Parathyroid adenoma (tissue), 2 donors: ENCODE measurements at regions not wholly inside any gene's neighbourhood (a gene's known extent, or its start where the extent isn't known, plus 50 kb on each side); places are given as distances from the start of the nearest gene placed in this dataset.

Experiments used
- H2AFZ ChIP-seq: fragments of 300-600 bp; sonication (generic); one replicate; pipeline ENCODE4 v1.7.0; 2017; ENCODE audit warnings: antibody characterized with exemption, mild to moderate bottlenecking
- H3K27ac ChIP-seq: fragments of 300-600 bp; sonication (generic); one replicate; pipeline ENCODE4 v1.7.0; 2017
- H3K27me3 ChIP-seq: fragments of 300-600 bp; sonication (generic); one replicate; pipeline ENCODE4 v1.7.0; 2017; ENCODE audit warnings: low read length; ENCODE audit not compliant: control insufficient read depth, insufficient read depth
- H3K36me3 ChIP-seq: fragments of 300-600 bp; sonication (generic); one replicate; pipeline ENCODE4 v1.7.0; 2017; ENCODE audit warnings: low read length; ENCODE audit not compliant: control insufficient read depth, insufficient read depth
- H3K4me1 ChIP-seq: fragments of 300-600 bp; sonication (generic); one replicate; pipeline ENCODE4 v1.7.0; 2017; ENCODE audit warnings: control low read depth
- H3K4me2 ChIP-seq: fragments of 300-600 bp; sonication (generic); one replicate; pipeline ENCODE4 v1.7.0; 2017; ENCODE audit warnings: low read length
- H3K4me3 ChIP-seq: fragments of 300-600 bp; sonication (generic); one replicate; pipeline ENCODE4 v1.7.0; 2017; ENCODE audit warnings: low read depth, low read length
- H3K79me2 ChIP-seq: fragments of 300-600 bp; sonication (generic); one replicate; pipeline ENCODE4 v1.7.0; 2017; ENCODE audit warnings: control low read depth
- H3K9ac ChIP-seq: fragments of 300-600 bp; sonication (generic); one replicate; pipeline ENCODE4 v1.7.0; 2017; ENCODE audit warnings: mild to moderate bottlenecking
- H3K9me3 ChIP-seq: fragments of 300-600 bp; sonication (generic); one replicate; pipeline ENCODE4 v1.7.0; 2017; ENCODE audit warnings: low read length; ENCODE audit not compliant: control insufficient read depth
- TF ChIP-seq, protein P1 (sequence below): fragments of 300-600 bp; sonication (generic); IDR thresholded peaks from one replicate; pipeline ENCODE4 v1.7.0; 2017; ENCODE audit warnings: antibody characterized with exemption, mild to moderate bottlenecking
- donor health status: primary hyperparathyroidism.

DNA sequence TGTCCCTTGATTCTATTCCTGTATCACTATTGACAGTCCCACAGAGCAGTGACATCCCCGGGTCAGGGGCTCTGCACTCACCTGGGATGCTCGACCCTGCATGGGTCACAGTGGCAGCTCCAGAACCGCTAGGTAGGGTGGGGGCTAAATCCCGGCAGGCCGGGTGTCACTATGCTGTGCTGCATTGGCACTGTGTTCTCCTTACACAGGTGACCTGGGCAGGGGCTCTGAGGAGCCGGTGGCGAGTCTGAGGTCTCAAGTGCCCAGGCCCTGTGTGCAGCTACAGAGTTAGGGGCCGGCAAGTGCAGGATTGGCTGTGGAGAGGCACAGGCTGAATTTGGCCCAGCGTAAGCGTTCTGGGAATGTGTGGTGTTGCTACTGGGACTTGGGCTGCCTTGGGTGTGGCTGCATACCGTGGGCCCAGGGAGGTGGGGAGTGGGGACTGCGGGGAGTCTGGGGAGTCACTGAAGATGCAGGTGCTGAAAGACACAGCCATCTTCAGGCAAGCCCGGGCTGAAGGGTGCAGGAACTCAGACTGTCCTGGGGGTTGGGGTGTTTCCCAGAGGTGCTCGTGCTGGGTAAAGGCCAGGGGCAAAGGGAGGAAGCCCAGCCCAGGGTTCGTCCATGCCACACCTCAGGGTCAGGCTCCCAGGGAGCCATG is 102.6 kb upstream of the PRR20G start:
- Histone ChIP-seq H2AFZ (no peak overlapping the region), H3K9me3 (no peaks in the 10 kb centered on the region), H3K27me3 (no peaks in the 10 kb centered on the region), H3K79me2 (no peaks in the 10 kb centered on the region), H3K27ac (no peak overlapping the region), H3K4me1 (no peaks in the 10 kb centered on the region), H3K4me2 (no peak overlapping the region), H3K4me3 (no peak overlapping the region), H3K36me3 (no peaks in the 10 kb centered on the region), H3K9ac (no peak overlapping the region)
- TF ChIP-seq, protein P1, sequence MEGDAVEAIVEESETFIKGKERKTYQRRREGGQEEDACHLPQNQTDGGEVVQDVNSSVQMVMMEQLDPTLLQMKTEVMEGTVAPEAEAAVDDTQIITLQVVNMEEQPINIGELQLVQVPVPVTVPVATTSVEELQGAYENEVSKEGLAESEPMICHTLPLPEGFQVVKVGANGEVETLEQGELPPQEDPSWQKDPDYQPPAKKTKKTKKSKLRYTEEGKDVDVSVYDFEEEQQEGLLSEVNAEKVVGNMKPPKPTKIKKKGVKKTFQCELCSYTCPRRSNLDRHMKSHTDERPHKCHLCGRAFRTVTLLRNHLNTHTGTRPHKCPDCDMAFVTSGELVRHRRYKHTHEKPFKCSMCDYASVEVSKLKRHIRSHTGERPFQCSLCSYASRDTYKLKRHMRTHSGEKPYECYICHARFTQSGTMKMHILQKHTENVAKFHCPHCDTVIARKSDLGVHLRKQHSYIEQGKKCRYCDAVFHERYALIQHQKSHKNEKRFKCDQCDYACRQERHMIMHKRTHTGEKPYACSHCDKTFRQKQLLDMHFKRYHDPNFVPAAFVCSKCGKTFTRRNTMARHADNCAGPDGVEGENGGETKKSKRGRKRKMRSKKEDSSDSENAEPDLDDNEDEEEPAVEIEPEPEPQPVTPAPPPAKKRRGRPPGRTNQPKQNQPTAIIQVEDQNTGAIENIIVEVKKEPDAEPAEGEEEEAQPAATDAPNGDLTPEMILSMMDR, result no peak

DNA sequence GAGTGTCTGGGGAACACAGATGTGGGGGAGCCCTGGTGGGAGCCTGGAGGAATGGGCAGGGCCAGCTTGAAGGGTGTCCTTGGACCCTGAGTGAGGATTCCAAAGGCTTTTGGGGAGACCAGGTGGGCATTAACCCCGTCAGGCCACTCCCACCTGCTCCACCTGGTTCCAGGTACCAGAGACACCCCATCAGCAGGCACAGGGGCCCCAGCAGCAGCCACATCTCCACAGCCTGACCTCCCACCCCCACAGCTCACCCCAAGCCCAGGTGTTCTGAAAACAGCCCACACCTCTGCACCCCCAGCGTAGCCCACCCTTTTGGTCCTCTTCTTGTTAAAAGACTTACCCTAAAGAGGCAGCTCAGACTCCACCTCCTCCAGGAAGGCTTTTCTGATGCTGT is 102.1 kb upstream of the PRR20G start:
- Histone ChIP-seq H3K27me3 (no peaks in the 10 kb centered on the region), H3K9ac (no peak overlapping the region), H3K4me3 (no peak overlapping the region), H3K27ac (no peak overlapping the region), H2AFZ (no peak overlapping the region), H3K4me2 (no peak overlapping the region), H3K79me2 (no peaks in the 10 kb centered on the region), H3K9me3 (no peaks in the 10 kb centered on the region), H3K4me1 (no peaks in the 10 kb centered on the region), H3K36me3 (no peaks in the 10 kb centered on the region)
- TF ChIP-seq, protein P1, result no peak

GRCh38 chr3:127389420-127389819 is 101.6 kb upstream of the PRR20G start:
- no peaks in the 10 kb centered on the region for H3K79me2 ChIP-seq
- H3K36me3 ChIP-seq, result no peaks in the 10 kb centered on the region
- no peak overlapping the region for H3K27ac ChIP-seq
- no peak overlapping the region for H3K9ac ChIP-seq
- H3K27me3 ChIP-seq, result no peaks in the 10 kb centered on the region
- TF ChIP-seq, protein P1, result no peak
- no peak overlapping the region for H3K4me3 ChIP-seq
- H3K4me1 ChIP-seq, result no peaks in the 10 kb centered on the region
- H2AFZ ChIP-seq, result no peak overlapping the region
- H3K9me3 ChIP-seq, result no peaks in the 10 kb centered on the region
- H3K4me2 ChIP-seq, result no peak overlapping the region

DNA sequence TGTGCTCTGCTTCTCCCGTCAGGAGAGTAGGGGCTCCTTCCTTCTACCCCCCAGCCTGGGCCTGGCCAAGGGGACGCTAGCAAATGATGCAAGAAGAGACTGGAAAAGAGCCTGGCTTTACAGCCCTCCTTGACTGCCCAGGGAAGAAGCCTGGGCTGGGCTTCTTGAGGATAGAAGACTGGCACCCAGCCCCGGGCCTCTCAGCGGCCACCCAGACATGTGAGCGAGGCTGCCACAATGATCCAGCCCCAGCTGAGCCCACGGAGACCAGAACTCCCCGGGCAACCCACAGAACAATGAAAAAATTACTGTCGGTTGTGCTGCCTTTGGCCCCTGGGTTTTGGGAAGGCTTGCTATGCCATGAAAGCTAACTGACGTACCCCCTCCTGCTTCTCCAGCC is 100.6 kb upstream of the PRR20G start:
- H3K27ac ChIP-seq, result no peak overlapping the region
- no peak overlapping the region for H3K4me2 ChIP-seq
- no peaks in the 10 kb centered on the region for H3K79me2 ChIP-seq
- no peaks in the 10 kb centered on the region for H3K36me3 ChIP-seq
- no peaks in the 10 kb centered on the region for H3K27me3 ChIP-seq
- no peak overlapping the region for H2AFZ ChIP-seq
- H3K9me3 ChIP-seq, result no peaks in the 10 kb centered on the region
- no peak overlapping the region for H3K4me3 ChIP-seq
- H3K9ac ChIP-seq, result no peak overlapping the region
- TF ChIP-seq, protein P1, result no peak
- no peaks in the 10 kb centered on the region for H3K4me1 ChIP-seq

GRCh38 chr3:127387556-127388153 is 99.8 kb upstream of the PRR20G start:
- H3K27me3 ChIP-seq, result no peaks in the 10 kb centered on the region
- H3K79me2 ChIP-seq, result no peaks in the 10 kb centered on the region
- TF ChIP-seq, protein P1, result no peak

More at GRCh38 chr3:127387556-127388153, 99.8 kb upstream of the PRR20G start:
- no peaks in the 10 kb centered on the region for H3K9me3 ChIP-seq
- H3K9ac ChIP-seq, result no peak overlapping the region
- no peaks in the 10 kb centered on the region for H3K36me3 ChIP-seq
- no peak overlapping the region for H3K4me2 ChIP-seq
- no peak overlapping the region for H3K27ac ChIP-seq
- no peaks in the 10 kb centered on the region for H3K4me1 ChIP-seq
- H2AFZ ChIP-seq, result no peak overlapping the region
- no peak overlapping the region for H3K4me3 ChIP-seq
